ENCODE measurements at regions not wholly inside any gene's neighbourhood (a gene's known extent, or its start where the extent isn't known, plus 50 kb on each side); places are given as distances from the start of the nearest gene placed in this dataset.

- TF ChIP-seq POLR2A (IDR thresholded peaks at IDR 0.05): no peak
- TF ChIP-seq, protein P1, sequence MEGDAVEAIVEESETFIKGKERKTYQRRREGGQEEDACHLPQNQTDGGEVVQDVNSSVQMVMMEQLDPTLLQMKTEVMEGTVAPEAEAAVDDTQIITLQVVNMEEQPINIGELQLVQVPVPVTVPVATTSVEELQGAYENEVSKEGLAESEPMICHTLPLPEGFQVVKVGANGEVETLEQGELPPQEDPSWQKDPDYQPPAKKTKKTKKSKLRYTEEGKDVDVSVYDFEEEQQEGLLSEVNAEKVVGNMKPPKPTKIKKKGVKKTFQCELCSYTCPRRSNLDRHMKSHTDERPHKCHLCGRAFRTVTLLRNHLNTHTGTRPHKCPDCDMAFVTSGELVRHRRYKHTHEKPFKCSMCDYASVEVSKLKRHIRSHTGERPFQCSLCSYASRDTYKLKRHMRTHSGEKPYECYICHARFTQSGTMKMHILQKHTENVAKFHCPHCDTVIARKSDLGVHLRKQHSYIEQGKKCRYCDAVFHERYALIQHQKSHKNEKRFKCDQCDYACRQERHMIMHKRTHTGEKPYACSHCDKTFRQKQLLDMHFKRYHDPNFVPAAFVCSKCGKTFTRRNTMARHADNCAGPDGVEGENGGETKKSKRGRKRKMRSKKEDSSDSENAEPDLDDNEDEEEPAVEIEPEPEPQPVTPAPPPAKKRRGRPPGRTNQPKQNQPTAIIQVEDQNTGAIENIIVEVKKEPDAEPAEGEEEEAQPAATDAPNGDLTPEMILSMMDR (IDR thresholded peaks at IDR 0.05): no peak
These were observed 974.7 kb downstream of the GALC start for GRCh38 chr14:87018294-87018693.

Measured in right lobe of liver (tissue), 4 donors.